ENCODE measurements at regions not wholly inside any gene's neighbourhood (a gene's known extent, or its start where the extent isn't known, plus 50 kb on each side); places are given as distances from the start of the nearest gene placed in this dataset.

DNA sequence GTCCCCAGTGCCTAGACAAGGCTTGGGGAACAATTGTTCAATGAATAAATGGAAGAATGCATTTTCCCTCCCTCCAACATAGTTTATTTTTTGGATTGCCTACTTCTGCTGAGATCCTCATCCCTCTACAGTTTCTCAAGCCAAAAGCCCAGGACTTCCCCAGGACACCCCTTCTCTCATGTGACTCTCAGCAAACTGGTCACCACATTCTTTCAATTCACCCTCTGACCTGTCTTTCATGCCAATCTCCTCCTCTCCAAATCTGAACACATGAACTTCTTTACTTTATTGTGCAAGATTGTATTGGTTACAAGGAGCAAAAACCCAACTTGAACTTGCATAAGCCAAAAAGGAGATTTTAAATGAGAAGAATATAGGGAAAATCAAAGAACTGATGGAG is 103.2 kb upstream of the JUN start:
- H3K4me3 ChIP-seq: no peak overlapping the region
- no peaks in the 10 kb centered on the region for H4K20me1 ChIP-seq (replicated peaks; ENCODE audit: control insufficient read depth, insufficient read depth, low read length)
- no TSS peak for BruUV-seq (replicated peaks)
- H3K4me2 ChIP-seq (ENCODE audit: insufficient read depth, low read length): no peak overlapping the region
- no peak overlapping the region for H3K9ac ChIP-seq (ENCODE audit: insufficient read depth in 1 of 2, low read depth in 2 of 2, low read length in 2 of 2)
- FAIRE-seq (no peak), DNase-seq (ENCODE audit: extremely low read depth in 1 of 4, low spot score in 3 of 4) (no peak), ATAC-seq (no peak)
- POLR2A ChIA-PET: interaction anchor here (0.7 kb wide), 1 partner anchor 78 kb away, joined by 3 read pairs; no protein-coding TSS in a partner anchor
- in situ Hi-C loops (cut with MboI): loop anchor here (10.0 kb wide), 1 partner anchor 102 kb away; the partner anchor contains the start of gene JUN
- no peak overlapping the region for H2AFZ ChIP-seq (ENCODE audit: low read depth, low read length)
- intact Hi-C loops (cut with micrococcal nuclease): no loop called here
- peaks cover 8% of the 10 kb centered on the region; the same call in 1 of the 2 replicates for H3K9me3 ChIP-seq (replicated peaks; ENCODE audit: control insufficient read depth, insufficient read depth, low read depth, low read length)
- H3K27ac ChIP-seq (ENCODE audit: extremely low read depth, low read depth, low read length): no peak overlapping the region
- H3K79me2 ChIP-seq (ENCODE audit: control insufficient read depth, insufficient read depth, low read length): no peaks in the 10 kb centered on the region
- CTCF ChIA-PET (ENCODE audit: low intra/inter-chr PET ratio): no interaction called here
- no peaks in the 10 kb centered on the region for H3K27me3 ChIP-seq (ENCODE audit: control insufficient read depth in 2 of 2, insufficient read depth in 2 of 2, low read length in 2 of 2)
- H3K9me1 ChIP-seq (ENCODE audit: control insufficient read depth, insufficient read depth, low read length): no peaks in the 10 kb centered on the region
- no peaks in the 10 kb centered on the region for H3K36me3 ChIP-seq (ENCODE audit: control insufficient read depth, insufficient read depth, low read length)
- peaks cover 41 to 55% of the 10 kb centered on the region in 2 experiments for H3K4me1 ChIP-seq (replicated peaks in 1 of 2; ENCODE audit: control insufficient read depth in 2 of 2, insufficient read depth in 2 of 2, low read length in 2 of 2)
- TF ChIP-seq LARP7 (IDR thresholded peaks at IDR 0.05) (no peak), ZNF184 (CRISPR knock-in tag; IDR thresholded peaks at IDR 0.05) (no peak), ERF (CRISPR knock-in tag; IDR thresholded peaks at IDR 0.05) (no peak), TARDBP (IDR thresholded peaks at IDR 0.05) (no peak), EP400 (IDR thresholded peaks at IDR 0.05) (no peak)
- TF ChIP-seq, protein P1, sequence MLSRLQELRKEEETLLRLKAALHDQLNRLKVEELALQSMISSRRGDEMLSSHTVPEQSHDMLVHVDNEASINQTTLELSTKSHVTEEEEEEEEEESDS (CRISPR knock-in tag; IDR thresholded peaks at IDR 0.05): no peak
- TF ChIP-seq, protein P2, sequence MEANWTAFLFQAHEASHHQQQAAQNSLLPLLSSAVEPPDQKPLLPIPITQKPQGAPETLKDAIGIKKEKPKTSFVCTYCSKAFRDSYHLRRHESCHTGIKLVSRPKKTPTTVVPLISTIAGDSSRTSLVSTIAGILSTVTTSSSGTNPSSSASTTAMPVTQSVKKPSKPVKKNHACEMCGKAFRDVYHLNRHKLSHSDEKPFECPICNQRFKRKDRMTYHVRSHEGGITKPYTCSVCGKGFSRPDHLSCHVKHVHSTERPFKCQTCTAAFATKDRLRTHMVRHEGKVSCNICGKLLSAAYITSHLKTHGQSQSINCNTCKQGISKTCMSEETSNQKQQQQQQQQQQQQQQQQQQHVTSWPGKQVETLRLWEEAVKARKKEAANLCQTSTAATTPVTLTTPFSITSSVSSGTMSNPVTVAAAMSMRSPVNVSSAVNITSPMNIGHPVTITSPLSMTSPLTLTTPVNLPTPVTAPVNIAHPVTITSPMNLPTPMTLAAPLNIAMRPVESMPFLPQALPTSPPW (CRISPR knock-in tag; IDR thresholded peaks at IDR 0.05): no peak
